HG02588 (cell line): ENCODE measurements at regions not wholly inside any gene's neighbourhood (a gene's known extent, or its start where the extent isn't known, plus 50 kb on each side); places are given as distances from the start of the nearest gene placed in this dataset.
"Not testable (repeated sequence)": the region's sequence is repeated elsewhere in the genome, so short reads cannot be mapped to it uniquely, and the experiment has no call there.

Source experiments
- ATAC-seq: cut with Tn5 transposase; IDR thresholded peaks from one replicate; pipeline ENCODE4 v1.9.1; 2021; ENCODE audit warnings: mild to moderate bottlenecking, moderate library complexity; ENCODE audit not compliant: unreplicated experiment

DNA sequence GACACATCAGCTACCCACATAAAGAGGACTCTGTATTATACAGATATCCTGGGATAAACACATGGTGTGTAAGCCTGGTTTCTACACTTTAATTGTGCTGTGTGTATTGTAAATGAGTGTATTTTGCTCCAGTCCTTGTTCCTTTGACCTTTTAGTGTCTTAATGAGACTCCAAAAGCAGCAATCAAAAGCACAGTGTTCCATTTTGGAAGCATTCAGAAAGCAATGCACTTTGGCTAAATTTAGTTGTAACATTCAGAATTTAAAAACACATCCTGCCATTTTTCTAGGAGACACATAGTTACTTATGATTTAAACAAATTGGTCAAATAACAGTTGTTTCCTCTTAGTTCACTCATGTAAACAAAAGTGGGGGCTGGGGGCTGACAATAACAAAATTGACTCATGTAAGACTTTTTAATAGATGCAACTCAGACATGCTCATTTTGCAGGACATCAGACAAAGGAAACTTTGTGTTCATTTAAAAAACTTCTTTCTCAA, 122.2 kb downstream of the GPR37 start:
- ATAC-seq, result no peak

GRCh38 chr7:124635416-124635815, 130.2 kb downstream of the GPR37 start:
- no peak for ATAC-seq

GRCh38 chr7:124633740-124634139, 131.9 kb downstream of the GPR37 start:
- ATAC-seq, result no peak

DNA sequence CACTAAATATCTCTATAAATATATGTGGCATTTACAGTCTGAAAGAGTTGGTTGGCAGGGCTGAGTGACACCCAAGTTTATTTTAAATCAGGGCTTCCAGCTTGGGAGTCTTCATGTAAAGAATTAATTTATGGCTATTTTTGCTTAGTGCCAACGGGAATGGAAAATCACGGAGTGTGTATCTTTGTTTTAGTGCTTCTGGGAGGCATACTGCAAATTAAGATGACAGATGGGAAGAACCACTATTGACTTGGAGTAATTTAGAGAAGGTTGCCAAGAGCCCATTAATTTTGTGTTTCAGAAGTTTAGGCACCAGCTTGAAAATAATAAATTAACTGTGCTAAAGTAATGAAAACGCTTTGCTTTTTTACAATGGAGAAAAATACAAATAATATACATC, 135.2 kb downstream of the GPR37 start:
- no peak for ATAC-seq

DNA sequence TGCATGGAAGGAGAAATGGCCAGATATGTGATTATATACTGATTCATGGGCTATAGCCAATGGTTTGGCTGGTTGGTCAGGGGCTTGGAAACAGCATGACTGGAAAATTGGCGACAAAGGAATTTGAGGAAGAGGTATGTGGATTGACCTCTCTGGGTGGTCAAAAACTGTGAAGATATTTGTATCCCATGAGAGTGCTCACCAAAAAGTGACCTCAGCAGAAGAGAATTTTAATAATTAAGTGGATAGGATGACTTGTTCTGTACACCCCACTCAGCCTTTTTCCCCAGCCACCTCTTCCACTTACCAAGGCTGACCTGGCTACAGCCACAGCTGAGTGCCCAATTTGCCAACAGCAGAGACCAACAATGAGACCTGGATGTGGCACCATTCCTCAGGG, 146.7 kb downstream of the GPR37 start:
- no peak for ATAC-seq

GRCh38 chr7:124618051-124618450, 147.5 kb downstream of the GPR37 start:
- not testable (repeated sequence) for ATAC-seq

- ATAC-seq, result no peak
Measured at GRCh38 chr7:124603066-124603465, 162.5 kb downstream of the GPR37 start.

DNA sequence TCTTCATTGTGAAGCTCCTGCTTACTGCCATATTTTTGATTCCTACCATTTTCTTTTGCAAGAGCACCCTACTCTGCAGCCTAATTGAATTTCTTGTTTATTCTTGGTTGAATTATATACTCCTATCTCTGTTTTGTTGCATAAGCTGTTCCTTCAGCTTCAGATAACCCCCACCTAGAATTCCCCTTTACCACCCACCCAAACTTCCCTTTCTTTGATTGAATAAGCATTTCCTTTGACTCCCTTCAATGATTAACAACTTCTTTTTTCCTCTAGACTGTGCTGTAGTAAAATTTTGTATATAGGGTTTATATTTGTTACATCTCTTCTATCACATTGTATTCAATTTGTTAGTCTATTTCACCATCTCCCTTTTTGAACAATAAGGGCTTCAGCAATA, 168.1 kb downstream of the GPR37 start:
- peak; percentile 63 for ATAC-seq

- no peak for ATAC-seq
Measured at GRCh38 chr7:124596881-124597280, 168.7 kb downstream of the GPR37 start.

DNA sequence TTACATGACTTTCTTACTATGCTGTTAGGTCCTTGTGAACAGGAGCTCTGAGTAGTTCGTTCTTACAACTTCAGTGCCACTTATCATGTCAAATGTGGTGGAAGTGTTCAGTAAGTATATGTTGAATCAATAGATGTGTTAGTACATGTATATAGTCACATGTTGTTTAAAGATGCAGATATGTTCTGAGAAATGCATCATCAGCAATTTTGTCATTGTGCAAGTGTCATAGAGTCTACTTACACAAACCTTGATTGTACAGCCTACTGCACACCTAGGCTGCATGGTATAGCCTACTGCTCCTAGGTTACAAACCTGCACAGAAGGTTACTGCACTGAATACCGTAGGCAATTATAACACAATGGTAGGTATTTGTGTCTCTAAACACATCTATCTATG, 174.8 kb downstream of the GPR37 start:
- ATAC-seq, result no peak

DNA sequence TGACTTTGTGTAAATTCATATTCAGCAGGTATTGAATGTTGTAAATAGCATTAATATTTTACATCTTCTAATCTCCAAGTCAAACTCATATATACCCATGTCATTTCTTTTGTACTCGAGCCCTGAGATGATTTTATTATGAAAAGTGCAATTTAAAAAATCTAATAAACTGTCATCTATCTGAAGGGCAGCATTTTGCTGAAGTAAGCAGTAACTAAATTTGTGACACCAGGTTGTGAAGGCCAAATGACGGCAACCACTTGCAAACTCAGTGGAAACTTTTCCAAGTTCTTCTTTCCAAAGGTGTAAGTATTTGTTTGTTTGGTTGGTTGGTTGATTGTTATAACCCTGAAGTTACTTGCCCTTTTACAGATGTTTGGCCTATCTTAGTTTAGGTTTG, 188.3 kb downstream of the GPR37 start:
- ATAC-seq, result no peak

- ATAC-seq, result no peak
Measured at GRCh38 chr7:124575176-124575575, 190.4 kb downstream of the GPR37 start.

GRCh38 chr7:124570558-124570957, 195.0 kb downstream of the GPR37 start:
- ATAC-seq, result no peak

DNA sequence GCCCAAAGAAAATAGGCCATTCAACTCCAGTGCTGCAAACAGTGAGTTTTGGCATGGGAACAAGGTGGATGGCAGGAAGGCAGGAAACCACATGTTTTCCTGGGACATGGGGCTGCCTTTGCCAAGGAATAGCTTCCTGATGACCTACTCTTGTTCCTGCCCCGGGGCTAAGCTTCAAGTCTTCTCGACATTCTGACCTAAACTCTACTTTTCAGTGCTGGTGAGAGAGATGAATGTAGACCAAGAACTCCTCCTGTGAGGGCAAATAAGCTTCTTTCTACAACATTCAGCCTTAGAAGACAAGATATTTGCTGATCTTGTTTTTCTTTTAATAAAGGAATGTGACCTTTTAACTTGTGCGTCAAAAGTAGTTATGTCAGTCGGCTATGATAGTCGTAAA, 199.0 kb downstream of the GPR37 start:
- no peak for ATAC-seq

- ATAC-seq, result no peak
Measured at GRCh38 chr7:124557587-124557986, 208.0 kb downstream of the GPR37 start.

DNA sequence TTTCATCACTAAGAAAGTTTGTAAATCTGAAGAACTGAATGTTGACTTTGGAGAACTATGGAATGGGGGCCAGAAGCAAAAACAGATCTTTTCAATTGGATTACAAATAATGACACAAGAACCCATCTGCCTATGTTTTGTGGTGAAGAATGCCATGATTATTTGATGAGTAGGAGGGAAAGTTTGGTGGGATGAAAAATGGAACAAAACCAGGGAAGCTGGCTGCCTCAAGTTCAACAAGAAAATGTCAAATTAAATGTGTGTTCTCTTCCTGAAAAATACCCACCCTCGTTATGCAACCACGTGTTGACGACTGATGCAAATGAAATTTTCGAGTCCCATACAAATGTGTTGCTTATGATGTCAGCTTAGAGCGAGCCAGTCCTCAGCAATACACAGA, 208.5 kb downstream of the GPR37 start:
- no peak for ATAC-seq

DNA sequence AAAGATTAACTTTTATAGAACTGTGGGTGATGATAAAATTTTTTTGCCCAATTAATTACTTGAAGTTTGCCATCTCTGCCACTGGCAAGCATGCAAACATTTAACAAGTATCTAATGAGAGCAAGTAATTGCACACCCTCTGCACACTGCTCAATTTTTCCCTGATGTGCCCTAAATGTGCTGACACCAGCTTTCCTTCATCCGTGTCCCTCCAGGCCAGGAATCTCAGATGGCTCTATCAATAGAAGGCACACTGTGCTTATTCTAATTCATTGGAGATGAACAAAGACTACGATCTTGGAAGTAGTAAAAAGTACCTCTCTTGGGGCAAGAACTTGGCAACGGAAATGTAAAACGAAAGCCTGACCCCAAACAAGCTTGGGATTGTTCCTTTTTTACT, 212.1 kb downstream of the GPR37 start:
- ATAC-seq, result no peak

- no peak for ATAC-seq
Measured at GRCh38 chr7:124552217-124552616, 213.4 kb downstream of the GPR37 start.

- ATAC-seq, result no peak
Measured at GRCh38 chr7:124550036-124550435, 215.6 kb downstream of the GPR37 start.

- ATAC-seq, result no peak
Measured at GRCh38 chr7:124542476-124542875, 223.1 kb downstream of the GPR37 start.

DNA sequence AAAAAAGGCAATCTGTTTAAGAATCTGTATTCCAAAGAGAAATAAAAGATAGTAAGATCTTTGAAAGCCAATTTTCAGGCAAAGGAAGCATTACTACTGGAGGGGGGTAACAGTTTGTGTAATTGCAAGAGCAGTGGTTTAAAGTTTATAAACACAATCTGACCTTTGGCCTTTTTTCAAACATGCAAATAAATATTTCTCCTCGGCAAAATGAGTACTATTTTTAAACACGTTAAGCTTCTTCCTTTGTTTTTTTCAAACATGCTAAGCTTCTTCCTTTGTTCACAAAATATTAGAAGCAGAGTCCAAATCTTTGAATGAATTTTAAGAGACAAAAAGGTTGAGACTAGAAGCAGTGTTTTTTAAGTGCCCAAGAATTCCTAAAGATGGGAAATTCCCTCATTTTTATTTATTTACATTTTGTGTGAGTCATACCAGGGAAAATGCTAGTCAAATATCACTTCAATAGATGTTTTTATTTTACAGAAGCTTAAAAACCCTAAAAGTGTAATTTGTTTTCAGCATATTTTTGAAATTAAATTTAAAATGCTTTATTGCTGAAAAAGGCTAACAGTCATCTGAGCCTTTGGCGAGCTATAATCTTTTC, 229.3 kb downstream of the GPR37 start:
- ATAC-seq, result no peak

- ATAC-seq, result no peak
Measured at GRCh38 chr7:124532166-124532565, 233.4 kb downstream of the GPR37 start.

DNA sequence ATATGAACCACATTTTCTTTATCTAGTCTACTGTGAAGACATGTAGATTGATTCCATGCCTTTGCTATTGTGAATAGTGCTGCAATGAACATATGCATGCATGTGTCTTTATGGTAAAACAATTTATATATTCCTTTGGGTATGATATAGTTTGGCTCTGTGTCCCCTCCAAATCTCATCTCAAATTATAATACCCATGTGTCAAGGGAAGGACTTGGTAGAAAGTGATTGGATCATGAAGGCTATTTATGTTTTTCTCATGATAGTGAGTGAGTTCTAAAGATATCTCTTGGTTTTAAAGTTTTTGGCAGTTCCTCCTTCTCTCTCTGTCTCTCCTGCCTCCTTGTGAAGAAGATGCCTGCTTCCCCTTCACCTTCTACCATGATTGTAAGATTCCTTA, 248.7 kb downstream of the GPR37 start:
- no peak for ATAC-seq
